ENCODE measurements at regions not wholly inside any gene's neighbourhood (a gene's known extent, or its start where the extent isn't known, plus 50 kb on each side); places are given as distances from the start of the nearest gene placed in this dataset.

- intact Hi-C loops (cut with micrococcal nuclease), result no loop called here
- H3K27me3 ChIP-seq (ENCODE audit: low read depth), result peaks cover 89% of the 10 kb centered on the region
- no peak overlapping the region for H3K4me3 ChIP-seq
- no peaks in the 10 kb centered on the region for H3K36me3 ChIP-seq
- H3K9me3 ChIP-seq (replicated peaks), result no peaks in the 10 kb centered on the region
- no peaks in the 10 kb centered on the region for H3K4me1 ChIP-seq
- TF ChIP-seq CTCF (IDR thresholded peaks at IDR 0.05; ENCODE audit: borderline replicate concordance), result no peak
- no peak for DNase-seq
- no peak overlapping the region for H3K27ac ChIP-seq (replicated peaks)
Measured at GRCh38 chr14:94679106-94679810, 67.1 kb downstream of the SERPINA3 start.

GRCh38 chr14:94677747-94678146, 65.6 kb downstream of the SERPINA3 start:
- intact Hi-C loops (cut with micrococcal nuclease), result no loop called here
- Histone ChIP-seq H3K36me3 (no peaks in the 10 kb centered on the region), H3K27me3 (ENCODE audit: low read depth) (peaks cover 95% of the 10 kb centered on the region), H3K4me1 (no peaks in the 10 kb centered on the region), H3K27ac (replicated peaks) (no peak overlapping the region), H3K4me3 (no peak overlapping the region), H3K9me3 (replicated peaks) (no peaks in the 10 kb centered on the region)
- DNase-seq, result no peak
- TF ChIP-seq CTCF (IDR thresholded peaks at IDR 0.05; ENCODE audit: borderline replicate concordance), result no peak

GRCh38 chr14:94677213-94677612, 65.0 kb downstream of the SERPINA3 start:
- Histone ChIP-seq H3K27me3 (ENCODE audit: low read depth) (peaks cover 91% of the 10 kb centered on the region), H3K36me3 (no peaks in the 10 kb centered on the region), H3K27ac (replicated peaks) (no peak overlapping the region), H3K9me3 (replicated peaks) (no peaks in the 10 kb centered on the region), H3K4me3 (no peak overlapping the region), H3K4me1 (no peaks in the 10 kb centered on the region)
- DNase-seq, result no peak
- intact Hi-C loops (cut with micrococcal nuclease), result no loop called here
- TF ChIP-seq CTCF (IDR thresholded peaks at IDR 0.05; ENCODE audit: borderline replicate concordance), result no peak

- no peak overlapping the region for H3K27ac ChIP-seq (replicated peaks)
- peaks cover 85% of the 10 kb centered on the region for H3K27me3 ChIP-seq (ENCODE audit: low read depth)
- TF ChIP-seq CTCF (IDR thresholded peaks at IDR 0.05; ENCODE audit: borderline replicate concordance), result no peak
- no peak overlapping the region for H3K4me3 ChIP-seq
- H3K36me3 ChIP-seq, result no peaks in the 10 kb centered on the region
- no peaks in the 10 kb centered on the region for H3K9me3 ChIP-seq (replicated peaks)
- DNase-seq, result no peak
- no peaks in the 10 kb centered on the region for H3K4me1 ChIP-seq
- intact Hi-C loops (cut with micrococcal nuclease), result no loop called here
Measured at GRCh38 chr14:94676495-94677185, 64.4 kb downstream of the SERPINA3 start.

- no peaks in the 10 kb centered on the region for H3K4me1 ChIP-seq
- H3K27ac ChIP-seq (replicated peaks), result no peak overlapping the region
- H3K4me3 ChIP-seq, result no peak overlapping the region
- peaks cover 86% of the 10 kb centered on the region for H3K27me3 ChIP-seq (ENCODE audit: low read depth)
- H3K36me3 ChIP-seq, result no peaks in the 10 kb centered on the region
- no peak for DNase-seq
- intact Hi-C loops (cut with micrococcal nuclease), result no loop called here
- no peaks in the 10 kb centered on the region for H3K9me3 ChIP-seq (replicated peaks)
- no peak for TF ChIP-seq CTCF (IDR thresholded peaks at IDR 0.05; ENCODE audit: borderline replicate concordance)
Measured at GRCh38 chr14:94675036-94675435, 62.8 kb downstream of the SERPINA3 start.

Measured in left ventricle myocardium inferior (tissue), 1 donor.